Kidney glomerular epithelial cell (primary cell): ENCODE measurements at regions not wholly inside any gene's neighbourhood (a gene's known extent, or its start where the extent isn't known, plus 50 kb on each side); places are given as distances from the start of the nearest gene placed in this dataset.
"Not testable (repeated sequence)": the region's sequence is repeated elsewhere in the genome, so short reads cannot be mapped to it uniquely, and the experiment has no call there.

Experiments used
- DNase-seq: peaks from one replicate; lab custom pipeline; 2025; lab: John Stamatoyannopoulos, UW

DNA sequence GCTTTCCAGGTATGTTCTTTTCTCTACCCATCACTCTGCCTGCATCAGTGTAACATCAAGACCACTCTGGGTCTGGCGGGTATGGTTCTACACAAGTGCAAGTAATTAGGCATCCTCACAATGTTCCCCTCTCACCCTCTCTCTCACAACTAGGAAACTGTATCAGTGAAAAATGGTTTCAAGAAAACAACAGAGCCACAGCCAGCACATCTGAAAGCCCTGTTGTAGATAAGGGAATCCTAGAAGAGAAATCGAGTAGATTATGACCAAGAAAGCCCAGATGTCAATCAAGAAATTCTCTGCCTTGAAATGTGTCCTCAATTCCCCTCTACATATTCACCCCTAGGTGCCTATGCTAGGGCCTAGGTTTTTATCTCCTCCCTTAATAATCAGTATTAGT is 281.3 kb upstream of the ANKRD50 start:
- no peak for DNase-seq

DNA sequence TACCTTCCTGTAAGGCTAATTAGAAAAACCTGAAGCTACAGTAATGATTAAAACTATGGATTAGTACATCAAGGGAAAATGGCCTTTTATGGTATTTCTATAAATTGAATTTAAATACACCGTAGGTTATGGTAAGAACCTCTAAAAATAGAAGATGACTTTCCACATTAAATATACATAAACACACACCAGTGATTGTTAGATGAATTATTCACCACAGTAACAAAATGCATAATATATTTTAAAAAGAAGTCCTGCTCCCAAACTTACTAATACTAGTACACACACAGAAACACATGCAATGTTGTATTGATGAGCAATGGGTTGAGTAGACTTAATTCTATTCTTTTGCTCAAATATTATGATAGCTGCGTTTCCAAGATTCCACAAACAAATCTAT is 277.9 kb upstream of the ANKRD50 start:
- DNase-seq = no peak

DNA sequence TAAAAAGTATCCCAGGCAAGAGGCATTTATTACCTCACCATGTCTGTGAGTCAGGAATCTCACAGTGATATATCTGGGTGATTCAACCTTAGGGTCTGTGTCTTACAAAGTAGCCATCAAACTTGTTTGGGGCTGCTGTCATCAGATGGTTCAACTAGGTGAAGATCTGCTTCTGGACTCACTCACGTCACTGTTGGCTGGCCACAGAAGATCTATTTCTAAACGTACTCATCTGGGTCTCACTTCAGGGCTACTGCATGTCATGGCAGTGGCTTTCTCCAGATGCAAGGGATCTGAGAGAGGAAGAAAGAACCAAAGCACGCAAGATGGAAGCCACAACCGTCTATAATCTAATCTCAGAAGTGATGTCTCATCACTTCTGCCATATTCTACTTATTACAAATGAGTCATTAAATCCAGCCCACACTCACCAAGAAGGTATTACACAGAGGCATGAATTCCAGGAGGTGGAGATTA is 267.8 kb upstream of the ANKRD50 start:
- DNase-seq = no peak

DNA sequence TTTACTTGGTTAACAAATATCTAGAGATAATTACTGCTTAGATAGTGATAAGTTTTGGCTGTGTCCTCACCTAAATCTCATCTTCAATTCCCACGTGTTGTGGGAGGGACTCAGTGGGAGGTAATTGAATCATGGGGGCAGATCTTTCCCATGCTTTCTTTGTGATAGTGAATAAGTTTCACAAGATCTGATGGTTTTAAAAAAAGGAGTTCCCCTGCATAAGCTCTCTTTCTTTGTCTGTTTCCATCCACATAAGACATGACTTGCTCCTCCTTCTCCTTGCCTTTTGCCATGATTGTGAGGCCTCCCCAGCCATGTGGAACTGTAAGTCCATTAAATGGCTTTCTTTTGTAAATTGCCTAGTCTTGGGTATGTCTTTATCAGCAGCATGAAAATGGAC is 266.0 kb upstream of the ANKRD50 start:
- DNase-seq = not testable (repeated sequence)

DNA sequence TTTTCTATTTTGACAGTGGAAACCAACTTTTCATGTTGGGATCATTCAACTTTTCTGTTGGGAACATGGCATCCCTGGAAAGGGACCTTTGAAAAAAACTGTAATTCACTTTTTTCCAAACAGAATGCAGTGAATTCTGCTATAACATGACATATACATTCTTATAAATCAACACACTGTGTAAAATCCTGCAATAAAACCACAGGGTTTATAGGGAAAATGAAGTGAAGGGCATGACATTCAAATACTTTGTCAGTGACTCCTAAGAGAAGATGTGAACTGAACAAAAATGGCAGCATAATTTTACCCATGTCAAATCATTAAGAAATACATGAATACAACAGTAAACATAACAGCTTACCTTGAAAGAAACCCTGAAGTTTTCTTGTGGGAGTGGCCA is 264.5 kb upstream of the ANKRD50 start:
- no peak for DNase-seq

DNA sequence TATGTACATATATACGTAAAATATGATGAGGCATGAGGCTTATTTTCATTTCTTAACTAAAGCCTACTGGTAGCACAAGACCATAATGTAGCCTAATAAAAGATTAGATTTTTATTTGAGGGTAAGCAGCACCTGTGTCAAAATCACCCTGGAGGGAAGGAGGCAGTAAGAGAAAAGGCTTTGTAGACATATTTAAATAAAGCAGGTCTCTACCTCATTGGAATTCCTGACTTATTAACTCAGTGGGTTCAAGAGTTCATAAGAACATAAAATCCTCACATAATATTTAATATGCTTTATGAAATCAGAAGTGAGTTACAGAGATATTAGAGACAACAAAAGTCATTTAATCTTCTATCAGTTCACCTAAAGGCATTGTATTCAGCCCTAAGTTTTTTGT is 261.6 kb upstream of the ANKRD50 start:
- no peak for DNase-seq

DNA sequence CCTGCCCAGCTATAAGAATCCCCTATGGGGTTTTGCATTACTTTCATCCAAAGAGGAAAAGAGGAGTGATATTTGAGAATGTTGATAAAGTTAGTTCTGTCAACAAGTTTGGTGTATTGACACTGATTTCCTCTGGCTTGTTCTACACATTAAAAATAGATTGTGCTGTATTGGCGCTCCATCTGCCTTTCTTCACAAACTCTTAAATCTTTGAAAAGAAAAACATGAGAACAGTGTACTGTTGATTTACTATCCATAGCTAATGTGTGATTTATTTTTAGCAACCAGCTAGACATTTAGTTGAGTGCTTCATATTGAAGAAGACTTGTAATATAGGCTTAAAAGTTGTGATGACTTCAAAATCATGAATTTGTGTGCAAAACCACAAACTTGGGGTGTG is 261.2 kb upstream of the ANKRD50 start:
- no peak for DNase-seq

DNA sequence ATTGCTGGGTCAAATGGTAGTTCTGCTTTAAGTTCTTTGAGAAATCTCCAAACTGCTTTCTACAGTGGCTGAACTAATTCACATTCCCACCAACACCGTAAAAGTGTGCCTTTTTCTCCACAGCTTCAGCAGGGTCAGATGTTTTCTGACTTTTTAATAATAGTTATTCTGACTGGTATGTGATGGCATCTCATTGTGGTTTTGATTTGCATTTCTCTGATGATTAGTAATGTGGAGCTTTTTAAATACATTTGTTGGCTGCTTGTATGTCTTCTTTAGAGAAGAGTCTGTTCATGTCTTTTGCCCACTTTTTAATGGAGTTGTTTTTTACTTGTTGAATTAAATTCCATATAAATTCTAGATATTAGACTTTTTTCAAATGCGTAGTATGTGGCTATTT is 257.5 kb upstream of the ANKRD50 start:
- peak; percentile 20 for DNase-seq

DNA sequence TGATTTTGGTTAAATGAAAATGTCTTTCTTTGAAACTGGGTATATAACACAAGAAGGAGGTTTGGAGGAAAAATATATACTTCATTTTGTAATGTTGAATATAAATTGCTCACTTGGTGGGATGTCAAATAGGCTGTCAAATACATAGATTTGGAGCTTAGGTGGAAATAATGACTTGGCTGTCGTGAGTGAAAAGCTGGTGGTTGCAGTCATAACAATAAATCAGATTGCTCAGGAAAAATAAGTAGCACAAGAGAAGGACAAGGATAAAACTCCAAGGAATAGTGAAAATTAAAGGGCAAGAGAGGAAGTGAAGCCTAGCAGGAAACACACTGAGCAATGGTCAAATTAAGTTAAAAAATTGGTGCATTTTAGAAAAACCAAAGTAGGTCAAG is 253.0 kb upstream of the ANKRD50 start:
- DNase-seq = no peak

DNA sequence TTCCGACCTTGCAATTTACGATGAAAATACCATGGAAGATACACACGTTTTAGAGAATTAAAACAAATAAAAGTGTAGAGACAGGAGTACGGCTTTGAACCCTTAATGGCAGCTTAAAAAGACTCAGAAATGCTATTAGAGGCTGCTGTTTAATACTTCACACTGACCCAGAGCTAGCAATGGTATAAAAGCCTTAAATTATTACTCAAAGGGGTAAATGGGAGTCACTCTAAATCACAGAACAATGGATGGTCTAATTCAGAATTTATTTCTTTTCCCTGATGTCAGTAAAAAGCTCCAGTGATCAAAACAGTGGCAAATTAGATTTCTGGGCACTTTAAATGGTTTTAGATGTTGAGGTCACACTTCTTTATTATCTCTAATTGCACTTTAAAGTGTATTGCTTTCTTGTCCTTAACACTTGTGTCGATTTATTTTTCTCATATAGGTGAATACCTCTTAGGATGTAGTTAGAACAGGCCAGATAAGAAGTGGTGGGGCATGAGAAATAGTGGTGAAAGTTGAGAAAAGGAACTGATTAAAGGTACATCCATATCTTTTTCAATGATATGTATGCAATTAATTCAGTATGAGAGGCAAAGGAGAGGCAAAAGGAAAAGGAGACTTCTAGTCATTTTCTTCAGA is 252.4 kb upstream of the ANKRD50 start:
- no peak for DNase-seq

DNA sequence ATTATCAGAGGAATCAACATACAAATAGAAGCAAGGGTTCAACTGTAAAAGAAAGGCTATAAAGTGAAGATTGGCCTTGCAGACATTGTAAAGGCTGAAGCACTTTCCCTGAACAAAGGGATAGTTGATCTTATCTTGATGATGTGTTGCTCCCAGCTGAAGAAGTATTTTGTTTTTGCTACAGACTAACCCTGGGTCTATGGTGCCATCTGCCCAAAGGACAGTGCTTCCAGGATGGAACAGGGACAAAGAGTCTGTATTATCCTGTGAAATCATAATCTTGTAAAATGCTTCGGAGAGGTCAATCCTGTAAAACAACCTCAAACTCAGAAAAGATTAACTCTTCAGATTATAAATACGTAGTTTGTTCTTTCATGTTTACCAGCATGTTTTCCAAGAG is 251.7 kb upstream of the ANKRD50 start:
- no peak for DNase-seq

DNA sequence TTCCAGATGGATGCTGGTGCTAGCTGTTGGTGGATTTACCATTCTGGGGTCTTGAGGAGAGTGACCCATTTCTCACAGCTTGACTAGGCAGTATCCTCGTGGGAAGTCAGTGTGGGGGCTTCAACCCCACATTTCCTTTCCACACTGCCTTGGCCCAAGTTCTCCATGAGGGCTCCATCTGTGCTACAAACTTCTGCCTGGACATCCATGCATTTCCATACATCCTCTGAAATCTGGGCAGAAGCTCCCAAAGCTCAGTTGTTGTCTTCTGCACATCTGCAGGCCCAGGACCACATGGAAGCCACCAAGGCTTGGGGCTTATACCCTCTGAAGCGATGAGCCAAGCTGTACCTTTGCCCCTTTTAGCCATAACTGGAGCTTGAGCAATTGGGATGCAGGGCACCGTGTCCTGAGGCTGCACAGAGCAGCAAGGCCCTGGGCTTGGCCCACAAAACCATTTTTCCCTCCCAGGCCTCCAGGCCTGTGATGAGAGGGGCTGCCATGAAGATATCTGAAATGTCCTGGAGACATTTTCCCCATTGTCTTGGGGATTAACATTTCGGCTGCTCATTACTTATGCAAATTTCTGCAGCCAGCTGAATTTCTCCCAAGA is 248.7 kb upstream of the ANKRD50 start:
- no peak for DNase-seq

DNA sequence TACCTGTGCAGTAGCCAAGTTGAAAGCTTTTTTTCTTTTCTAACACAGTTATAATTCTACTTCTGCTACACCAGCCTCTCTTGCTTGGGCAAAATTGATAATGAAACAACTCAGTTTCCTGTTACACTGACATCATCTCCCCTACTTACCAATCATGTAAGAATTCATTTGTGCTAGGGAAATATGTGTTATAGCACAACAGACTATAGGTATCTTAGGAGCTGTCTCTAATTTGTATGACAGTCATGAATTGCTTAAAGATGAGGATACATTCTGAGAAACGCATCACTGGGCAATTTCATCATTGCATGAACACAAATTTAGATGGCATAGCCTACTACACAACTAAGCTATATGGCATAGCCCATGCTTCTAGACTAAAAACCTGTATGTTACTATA is 246.3 kb upstream of the ANKRD50 start:
- DNase-seq = no peak

DNA sequence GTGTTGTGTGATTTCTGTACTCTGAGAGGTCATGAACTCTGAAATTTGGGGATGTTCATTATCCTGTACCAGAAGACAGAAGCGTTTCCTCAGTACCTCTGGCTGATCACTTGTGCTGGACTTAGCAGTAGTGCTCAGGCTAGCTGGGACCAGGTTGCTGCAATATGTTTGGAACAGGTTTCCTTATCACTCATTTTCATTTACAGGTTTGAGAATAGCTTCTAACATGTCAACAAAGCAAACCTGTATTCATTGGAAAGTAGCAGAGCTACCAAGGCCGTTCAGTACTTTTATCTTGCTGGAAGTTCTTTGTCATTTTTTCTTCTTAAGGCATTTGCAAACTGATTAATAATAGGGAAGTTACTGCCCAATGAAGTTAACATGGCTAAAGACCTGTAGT is 242.9 kb upstream of the ANKRD50 start:
- DNase-seq = no peak

DNA sequence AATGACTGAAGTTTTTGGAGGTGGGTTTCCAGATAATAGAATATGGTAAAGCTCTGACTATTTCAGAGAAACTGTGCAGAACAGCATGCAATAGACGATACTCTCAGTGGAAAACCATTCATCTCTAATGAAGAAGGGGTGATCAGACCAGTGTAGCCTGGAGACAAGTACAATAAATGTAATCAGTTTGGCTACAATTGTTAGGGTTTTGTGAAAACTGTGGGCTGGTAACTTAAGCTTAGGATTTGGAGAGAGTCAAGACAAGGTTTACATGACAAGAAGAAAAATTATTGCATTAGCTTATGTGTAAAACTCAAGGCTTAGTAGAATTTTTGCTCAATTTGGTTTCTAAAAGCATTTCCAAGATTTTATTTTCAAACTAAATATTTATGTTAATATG is 241.5 kb upstream of the ANKRD50 start:
- DNase-seq = no peak

DNA sequence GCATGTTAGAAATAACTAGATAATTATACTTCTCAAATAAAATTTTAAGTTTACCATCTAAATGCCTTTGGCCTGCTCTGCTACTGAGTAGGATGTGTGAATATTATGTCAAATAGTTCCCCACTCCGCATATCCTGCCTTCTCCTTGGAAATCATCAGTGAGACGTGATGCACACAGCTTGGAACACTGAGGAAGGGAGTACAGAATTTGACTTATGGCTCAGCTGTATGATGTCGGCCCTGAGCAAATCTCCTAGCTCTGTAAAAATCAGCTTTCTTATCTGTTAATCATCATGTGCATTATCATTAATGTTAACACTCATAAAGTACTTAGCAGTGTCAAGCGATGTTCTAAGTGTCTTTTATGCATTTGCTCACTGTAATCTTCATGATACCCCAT is 241.0 kb upstream of the ANKRD50 start:
- no peak for DNase-seq

DNA sequence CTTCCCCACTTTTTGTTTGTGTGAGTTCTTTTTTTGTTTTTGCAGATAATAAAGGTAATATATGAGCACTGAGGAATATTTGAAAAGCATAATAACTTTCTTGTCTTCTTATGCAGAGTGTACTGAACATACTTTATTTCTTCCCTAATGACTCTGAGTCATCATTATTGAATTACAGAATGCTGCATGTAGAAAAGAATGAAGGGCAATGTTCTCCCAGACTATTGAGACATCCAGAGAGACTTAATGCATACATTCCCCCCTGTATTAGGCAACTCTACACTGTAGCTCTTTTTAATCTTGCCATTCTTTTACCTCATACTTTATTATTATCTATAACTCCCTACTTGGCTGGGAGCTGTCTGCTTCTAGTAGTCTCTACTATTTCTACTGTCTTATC is 240.5 kb upstream of the ANKRD50 start:
- peak; percentile 16 for DNase-seq

DNA sequence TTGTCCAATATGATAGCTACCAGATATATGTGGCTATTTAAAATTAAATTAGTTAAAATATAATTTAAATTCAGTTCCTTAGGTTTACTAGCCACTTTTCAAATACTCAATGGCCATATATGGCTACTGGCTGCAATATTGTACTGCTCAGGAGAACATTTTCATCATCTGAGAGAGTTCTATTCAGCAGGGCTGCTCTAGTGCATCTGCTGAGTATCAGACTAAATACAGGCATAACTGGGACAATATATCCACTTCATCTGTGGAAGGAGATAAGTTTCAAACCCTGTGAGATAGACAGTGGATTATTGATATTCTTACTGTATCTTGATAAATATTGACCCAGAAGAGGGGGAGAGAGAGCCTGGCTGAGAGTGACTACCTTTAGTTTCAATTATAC is 240.1 kb upstream of the ANKRD50 start:
- DNase-seq = no peak

DNA sequence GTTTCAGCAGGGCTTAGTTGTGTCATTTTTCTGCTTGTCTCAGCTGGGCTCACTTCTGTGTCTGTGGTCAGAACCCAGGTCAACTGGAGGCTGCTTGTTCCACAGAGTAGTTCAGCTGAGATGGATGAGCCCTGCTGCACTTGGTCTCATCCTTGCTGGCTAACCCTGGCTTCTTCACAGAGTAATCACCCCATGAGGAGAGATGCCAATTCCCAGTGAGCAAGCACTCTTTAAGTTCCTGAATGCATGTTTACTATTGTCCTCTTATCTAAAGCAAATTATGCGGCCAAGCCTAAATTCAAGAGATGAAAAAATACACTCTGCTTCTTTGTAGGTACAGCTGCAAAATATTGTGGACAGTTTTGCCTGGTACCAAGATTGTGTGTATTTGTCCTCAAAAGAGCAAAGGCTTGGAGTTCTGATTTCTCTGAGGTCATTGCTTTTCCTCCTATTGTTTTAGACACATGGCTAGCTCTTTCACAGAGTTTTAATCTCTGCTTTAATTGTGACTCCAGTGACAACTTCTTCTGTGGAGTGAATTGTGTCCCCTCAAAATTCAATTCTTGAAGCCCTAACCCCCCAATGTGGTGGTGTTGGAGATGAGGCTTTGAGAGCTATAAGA is 236.6 kb upstream of the ANKRD50 start:
- DNase-seq = peak; percentile 59

DNA sequence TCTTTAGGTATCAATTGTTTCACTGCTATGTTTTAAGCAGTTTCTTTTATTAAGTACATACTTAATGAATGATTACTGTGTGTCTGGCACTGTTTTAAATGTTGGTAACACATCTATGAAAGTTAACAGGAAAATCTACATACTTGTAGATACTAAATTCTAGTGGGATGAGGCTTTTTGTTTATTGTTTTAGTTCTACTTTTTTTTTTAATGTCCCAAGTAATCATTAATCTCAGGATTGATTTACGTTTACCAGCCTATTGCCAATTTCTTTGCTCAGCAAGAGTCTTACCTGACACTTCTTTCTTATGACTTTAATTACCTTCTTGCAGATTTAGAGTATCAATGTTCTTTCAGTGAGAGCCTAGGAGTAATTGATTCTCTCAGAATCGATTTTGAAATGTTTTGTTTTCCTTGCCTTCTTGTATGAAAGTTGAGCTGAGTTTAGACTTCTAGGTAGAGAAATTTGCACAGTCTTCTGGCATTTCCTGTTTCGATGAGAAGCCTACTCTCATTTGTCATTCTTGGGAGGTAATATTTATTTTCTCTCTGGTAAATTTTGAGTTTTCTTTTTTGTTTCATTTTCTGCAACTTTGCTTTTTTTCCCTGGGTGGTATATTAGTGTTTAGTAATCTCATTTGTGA is 235.2 kb upstream of the ANKRD50 start:
- DNase-seq = peak; percentile 12

DNA sequence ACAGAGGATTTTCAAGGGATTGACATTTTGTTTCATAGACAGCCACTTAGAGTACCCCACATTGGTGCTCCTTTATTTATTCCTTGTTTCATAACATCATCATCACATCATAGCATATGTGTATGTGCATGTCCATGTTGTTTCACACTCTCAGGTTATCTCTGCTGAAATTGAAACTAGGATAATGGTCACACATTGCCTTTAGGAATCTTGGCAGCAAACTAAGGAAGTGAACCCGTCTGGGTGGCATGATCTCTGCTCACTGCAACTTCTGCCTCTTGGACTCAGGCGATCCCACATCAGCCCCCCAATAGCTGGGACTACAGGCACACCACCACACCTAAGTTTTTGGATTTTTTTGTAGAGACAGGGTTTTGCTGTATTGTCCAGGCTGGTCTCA is 234.2 kb upstream of the ANKRD50 start:
- no peak for DNase-seq

DNA sequence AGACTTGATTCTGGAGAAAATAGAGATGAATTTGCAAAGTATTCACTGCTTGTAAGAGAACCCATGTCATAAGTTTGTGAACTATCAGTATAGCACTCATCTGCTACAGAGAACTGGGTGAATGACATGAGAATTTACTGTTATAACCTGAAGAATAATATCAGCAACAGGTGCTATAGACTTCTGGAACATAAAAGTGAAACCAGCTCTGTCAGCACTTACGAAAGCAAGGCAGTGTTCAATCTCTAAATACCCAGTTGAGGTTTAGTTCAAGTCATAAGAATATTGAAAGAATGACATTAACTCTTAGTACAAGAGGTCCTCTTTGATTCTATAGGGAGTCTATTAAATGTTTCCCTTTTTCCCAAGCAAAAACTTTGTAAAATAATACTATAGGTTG is 232.9 kb upstream of the ANKRD50 start:
- DNase-seq = peak; percentile 10

DNA sequence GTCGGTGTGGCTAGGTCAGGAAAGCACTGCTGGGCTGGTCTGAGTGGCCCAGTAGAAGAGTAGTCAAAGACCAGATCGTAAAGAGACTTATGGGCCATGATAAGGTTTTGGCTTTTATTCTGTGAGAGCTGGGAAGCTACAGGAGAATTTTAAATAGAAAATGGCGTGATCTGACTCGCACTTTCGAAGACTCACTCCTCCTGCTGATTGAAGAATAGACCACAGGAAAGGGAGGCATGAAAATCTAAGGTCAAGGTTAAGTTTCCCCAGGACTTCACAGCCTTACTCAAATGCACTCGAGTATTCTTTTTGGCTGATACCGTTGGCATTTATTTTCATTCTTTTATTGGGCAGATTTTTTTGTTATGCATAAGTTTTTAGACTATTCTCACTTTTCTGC is 231.4 kb upstream of the ANKRD50 start:
- DNase-seq = no peak
